22Rv1 (cell line): ENCODE measurements at regions not wholly inside any gene's neighbourhood (a gene's known extent, or its start where the extent isn't known, plus 50 kb on each side); places are given as distances from the start of the nearest gene placed in this dataset.

ENCODE experiments used
- ZFX ChIP-seq: fragments of 450-650 bp; IDR thresholded peaks from 2 replicates; pipeline ENCODE4 v1.6.1; 2017; ENCODE audit warnings: antibody characterized with exemption, borderline replicate concordance
- TF ChIP-seq, protein P1 (sequence below): fragments of 450-650 bp; IDR thresholded peaks from 2 replicates; pipeline ENCODE4 v1.5.1; 2017; ENCODE audit warnings: mild to moderate bottlenecking

DNA sequence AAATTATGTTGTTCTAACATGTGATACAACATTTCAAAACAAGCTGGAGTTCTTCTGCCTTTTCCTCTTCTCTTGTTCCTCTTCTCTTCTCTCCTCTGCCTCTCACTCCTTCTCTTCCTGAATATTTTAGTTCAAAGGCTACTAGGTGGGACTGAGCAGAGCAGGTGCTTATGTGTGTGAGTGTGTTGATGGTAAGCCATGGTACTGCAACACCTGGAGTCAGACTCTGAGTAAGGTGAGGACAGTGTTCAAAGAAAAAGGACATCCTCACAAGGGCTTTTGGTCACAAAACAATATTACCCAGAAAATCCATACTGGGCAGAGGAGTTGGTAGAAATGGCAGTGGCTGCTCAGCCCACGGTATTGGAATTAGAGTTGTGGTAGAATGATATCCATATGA, 1188.7 kb downstream of the SLITRK1 start:
- TF ChIP-seq, protein P1, sequence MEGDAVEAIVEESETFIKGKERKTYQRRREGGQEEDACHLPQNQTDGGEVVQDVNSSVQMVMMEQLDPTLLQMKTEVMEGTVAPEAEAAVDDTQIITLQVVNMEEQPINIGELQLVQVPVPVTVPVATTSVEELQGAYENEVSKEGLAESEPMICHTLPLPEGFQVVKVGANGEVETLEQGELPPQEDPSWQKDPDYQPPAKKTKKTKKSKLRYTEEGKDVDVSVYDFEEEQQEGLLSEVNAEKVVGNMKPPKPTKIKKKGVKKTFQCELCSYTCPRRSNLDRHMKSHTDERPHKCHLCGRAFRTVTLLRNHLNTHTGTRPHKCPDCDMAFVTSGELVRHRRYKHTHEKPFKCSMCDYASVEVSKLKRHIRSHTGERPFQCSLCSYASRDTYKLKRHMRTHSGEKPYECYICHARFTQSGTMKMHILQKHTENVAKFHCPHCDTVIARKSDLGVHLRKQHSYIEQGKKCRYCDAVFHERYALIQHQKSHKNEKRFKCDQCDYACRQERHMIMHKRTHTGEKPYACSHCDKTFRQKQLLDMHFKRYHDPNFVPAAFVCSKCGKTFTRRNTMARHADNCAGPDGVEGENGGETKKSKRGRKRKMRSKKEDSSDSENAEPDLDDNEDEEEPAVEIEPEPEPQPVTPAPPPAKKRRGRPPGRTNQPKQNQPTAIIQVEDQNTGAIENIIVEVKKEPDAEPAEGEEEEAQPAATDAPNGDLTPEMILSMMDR = no peak
- no peak for TF ChIP-seq ZFX
